ENCODE measurements at regions not wholly inside any gene's neighbourhood (a gene's known extent, or its start where the extent isn't known, plus 50 kb on each side); places are given as distances from the start of the nearest gene placed in this dataset.

DNA sequence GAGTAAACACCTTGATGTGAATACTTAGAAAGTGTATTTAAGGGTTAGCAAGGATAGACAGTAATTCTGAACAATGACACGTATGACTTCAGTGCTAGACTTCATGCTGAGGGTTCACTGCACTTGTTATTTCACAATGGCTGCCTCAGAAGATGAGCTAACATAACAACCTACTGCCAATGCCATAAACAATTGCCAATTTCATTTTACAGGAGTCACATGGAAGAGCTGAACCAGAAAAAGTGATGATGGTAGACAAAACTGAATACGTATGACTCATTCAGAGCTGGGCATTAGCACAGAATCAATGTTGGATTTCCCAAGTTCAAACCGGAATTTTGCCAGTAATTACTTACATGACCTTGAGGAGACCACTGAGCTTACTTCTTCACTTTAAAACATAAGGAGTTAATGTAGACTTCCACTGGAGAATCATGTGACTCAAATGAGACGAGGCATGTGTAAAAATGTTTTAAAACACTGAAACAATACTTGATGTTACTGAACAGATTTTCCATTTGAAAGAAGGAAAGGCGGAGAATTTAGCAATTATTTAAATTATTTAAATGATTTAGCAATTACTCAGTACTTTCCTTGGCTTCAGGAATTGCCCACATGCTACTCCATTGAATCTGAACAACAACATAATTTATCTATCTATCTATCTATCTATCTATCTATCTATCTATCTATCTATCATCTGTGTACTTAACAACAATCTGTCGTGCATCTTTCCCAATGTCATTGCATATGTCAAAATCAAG is 868.5 kb upstream of the SLIT2 start:
- TF ChIP-seq POLR2A (IDR thresholded peaks at IDR 0.05) (no peak), CTCF (IDR thresholded peaks at IDR 0.05) (no peak)

Measured in heart left ventricle (tissue), 13 donors.